Nephron (organoid): ENCODE measurements at regions not wholly inside any gene's neighbourhood (a gene's known extent, or its start where the extent isn't known, plus 50 kb on each side); places are given as distances from the start of the nearest gene placed in this dataset.
"Not testable (repeated sequence)": the region's sequence is repeated elsewhere in the genome, so short reads cannot be mapped to it uniquely, and the experiment has no call there.

Experiments used
- H3K27ac Mint-ChIP-seq, 3 experiments: 2 replicates each; pipeline ENCODE4 v1.8.0; 2020; ENCODE audit warnings: mixed read lengths in 3 of 3, mild to moderate bottlenecking in 2 of 3, moderate library complexity in 1 of 3
- H3K27me3 Mint-ChIP-seq: 2 replicates; pipeline ENCODE4 v1.8.0; 2021; ENCODE audit warnings: low read depth, mild to moderate bottlenecking, moderate library complexity, mixed read lengths
- H3K36me3 Mint-ChIP-seq: 2 replicates; pipeline ENCODE4 v1.8.0; 2020; ENCODE audit warnings: low read depth, mixed read lengths
- H3K4me1 Mint-ChIP-seq: 2 replicates; pipeline ENCODE4 v1.8.0; 2020; ENCODE audit warnings: mixed read lengths
- H3K4me3 Mint-ChIP-seq, 3 experiments: 2 replicates each; pipeline ENCODE4 v1.8.0; 2020; ENCODE audit warnings: mild to moderate bottlenecking in 3 of 3, mixed read lengths in 3 of 3, moderate library complexity in 2 of 3
- H3K9me3 Mint-ChIP-seq: 2 replicates; pipeline ENCODE4 v1.8.0; 2020; ENCODE audit warnings: mixed read lengths
- TF ChIP-seq, protein P1 (sequence below), 3 experiments: fragments of 200-600 bp; sonication (generic); IDR thresholded peaks; one replicate each; pipeline ENCODE4 v1.5.0; 2021; ENCODE audit warnings: antibody characterized with exemption in 3 of 3; ENCODE audit not compliant: unreplicated experiment in 3 of 3

DNA sequence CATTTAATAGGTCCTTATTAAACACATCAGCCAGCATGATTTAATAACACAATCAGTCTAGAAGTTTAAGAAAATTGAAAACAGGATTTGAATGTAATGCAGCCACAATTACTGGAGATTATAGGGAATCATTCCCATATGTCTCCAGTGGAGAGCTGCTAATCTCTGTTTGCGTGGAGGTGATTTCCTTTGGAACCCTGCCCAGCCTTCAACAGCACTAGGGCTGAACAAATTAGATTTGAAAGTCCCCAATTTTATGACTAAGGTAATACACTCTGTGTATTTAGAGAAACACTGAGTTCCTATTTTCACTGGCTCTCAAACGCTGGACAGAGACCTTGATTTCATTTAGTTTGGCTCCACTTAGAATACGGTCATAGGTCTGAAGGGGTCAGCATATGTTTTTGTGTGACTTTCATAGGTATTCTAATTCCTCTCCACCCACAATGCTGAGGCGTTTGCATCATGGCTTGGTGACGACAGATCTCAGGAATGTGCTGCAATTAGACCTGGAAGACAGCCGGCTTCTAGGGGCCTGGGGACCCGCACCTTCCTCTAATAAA lies 508.3 kb downstream of the EBF1 start:
- Mint-ChIP-seq H3K36me3 (no peaks in the 10 kb centered on the region), H3K27me3 (peaks cover 3% of the 10 kb centered on the region), H3K4me3 (no peak overlapping the region), H3K4me1 (peaks cover 33% of the 10 kb centered on the region), H3K9me3 (peaks cover 2% of the 10 kb centered on the region), H3K27ac (peak overlapping the region; percentile 38 to 61 (median 49))
- TF ChIP-seq, protein P1, sequence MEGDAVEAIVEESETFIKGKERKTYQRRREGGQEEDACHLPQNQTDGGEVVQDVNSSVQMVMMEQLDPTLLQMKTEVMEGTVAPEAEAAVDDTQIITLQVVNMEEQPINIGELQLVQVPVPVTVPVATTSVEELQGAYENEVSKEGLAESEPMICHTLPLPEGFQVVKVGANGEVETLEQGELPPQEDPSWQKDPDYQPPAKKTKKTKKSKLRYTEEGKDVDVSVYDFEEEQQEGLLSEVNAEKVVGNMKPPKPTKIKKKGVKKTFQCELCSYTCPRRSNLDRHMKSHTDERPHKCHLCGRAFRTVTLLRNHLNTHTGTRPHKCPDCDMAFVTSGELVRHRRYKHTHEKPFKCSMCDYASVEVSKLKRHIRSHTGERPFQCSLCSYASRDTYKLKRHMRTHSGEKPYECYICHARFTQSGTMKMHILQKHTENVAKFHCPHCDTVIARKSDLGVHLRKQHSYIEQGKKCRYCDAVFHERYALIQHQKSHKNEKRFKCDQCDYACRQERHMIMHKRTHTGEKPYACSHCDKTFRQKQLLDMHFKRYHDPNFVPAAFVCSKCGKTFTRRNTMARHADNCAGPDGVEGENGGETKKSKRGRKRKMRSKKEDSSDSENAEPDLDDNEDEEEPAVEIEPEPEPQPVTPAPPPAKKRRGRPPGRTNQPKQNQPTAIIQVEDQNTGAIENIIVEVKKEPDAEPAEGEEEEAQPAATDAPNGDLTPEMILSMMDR (IDR thresholded peaks at IDR 0.05; ENCODE audit: unreplicated experiment in 3 of 3): no peak

DNA sequence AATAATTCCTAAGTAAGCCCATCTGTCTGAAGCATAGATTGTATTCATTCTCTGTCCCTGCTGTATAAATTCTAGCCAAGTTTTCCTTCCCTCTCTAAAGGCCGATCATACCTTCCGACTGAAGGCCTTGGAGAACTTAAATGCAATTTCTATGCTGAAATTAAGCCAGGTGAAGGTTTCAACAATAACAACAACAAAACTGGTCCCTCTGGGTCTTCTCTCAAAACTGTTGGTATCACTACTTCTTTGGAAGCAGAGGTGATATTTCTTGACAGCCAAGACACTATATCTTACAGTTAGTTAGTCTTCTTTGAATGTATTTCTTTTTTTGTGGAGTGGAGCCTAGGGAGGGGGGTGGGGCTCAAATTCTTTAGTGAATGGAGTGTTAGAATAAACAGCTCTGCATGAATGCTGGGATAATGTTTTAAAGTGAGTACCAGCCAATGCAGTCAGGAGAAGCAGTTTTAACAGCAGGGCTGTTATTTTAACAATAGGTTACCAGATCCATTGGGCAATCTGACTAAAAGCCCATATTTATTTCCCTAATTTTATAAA lies 508.9 kb downstream of the EBF1 start:
- TF ChIP-seq, protein P1 (IDR thresholded peaks at IDR 0.05; ENCODE audit: unreplicated experiment in 3 of 3): no peak
- H3K9me3 Mint-ChIP-seq: peaks cover 7% of the 10 kb centered on the region

DNA sequence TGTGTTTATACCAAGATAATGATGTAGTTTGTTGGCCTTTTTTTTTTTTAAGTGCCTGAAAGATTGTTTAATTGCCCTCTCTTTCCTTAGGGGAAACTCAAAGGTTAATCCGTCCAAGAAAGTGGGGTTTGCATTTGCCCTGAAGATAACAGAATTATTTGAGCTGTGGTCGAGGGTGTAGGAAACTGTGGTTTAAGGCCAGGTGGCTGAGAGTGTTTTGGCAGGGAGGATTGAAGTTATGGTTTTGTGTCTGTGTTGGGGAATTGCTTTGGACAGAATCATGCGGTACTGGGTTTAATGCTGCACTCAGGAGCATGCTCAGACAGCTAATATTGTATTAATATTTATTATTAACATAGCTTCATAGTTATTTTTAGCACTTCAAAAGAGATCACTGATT lies 509.8 kb downstream of the EBF1 start:
- peaks cover 9% of the 10 kb centered on the region for H3K36me3 Mint-ChIP-seq

More for the DNA sequence above, 508.9 kb downstream of the EBF1 start:
- peaks cover 3% of the 10 kb centered on the region for H3K36me3 Mint-ChIP-seq
- H3K4me1 Mint-ChIP-seq: peaks cover 33% of the 10 kb centered on the region
- no peak overlapping the region for H3K4me3 Mint-ChIP-seq
- H3K27me3 Mint-ChIP-seq: peaks cover 3% of the 10 kb centered on the region
- peak overlapping the region; percentile 10 to 49 (median 13) for H3K27ac Mint-ChIP-seq

DNA sequence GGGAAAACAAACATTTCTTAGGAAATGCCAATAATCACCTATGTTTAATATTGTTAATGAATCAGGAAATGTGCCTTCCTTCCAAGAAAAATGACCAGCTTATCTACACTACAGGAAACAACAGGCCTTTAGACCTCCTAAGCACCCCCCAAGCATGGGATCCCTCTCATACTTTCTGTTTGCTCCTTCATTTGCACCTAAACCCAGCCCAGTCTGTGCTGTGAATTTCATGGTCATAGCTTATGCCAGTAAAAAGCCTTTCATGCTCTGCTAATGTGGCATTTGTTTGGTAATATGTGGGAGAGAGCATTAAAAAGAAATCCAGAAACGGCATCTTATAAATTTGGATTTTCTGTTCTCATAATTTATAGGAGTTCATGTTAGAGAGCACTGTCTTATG lies 511.1 kb downstream of the EBF1 start:
- Mint-ChIP-seq H3K36me3 (peaks cover 14% of the 10 kb centered on the region), H3K4me3 (no peak overlapping the region), H3K27me3 (no peaks in the 10 kb centered on the region), H3K9me3 (peaks cover 19% of the 10 kb centered on the region), H3K4me1 (peaks cover 33% of the 10 kb centered on the region), H3K27ac (peak overlapping the region in 2 of 3 experiments; percentile 18 to 47)
- TF ChIP-seq, protein P1 (IDR thresholded peaks at IDR 0.05; ENCODE audit: unreplicated experiment in 3 of 3): no peak

More for the DNA sequence above, 509.8 kb downstream of the EBF1 start:
- peak overlapping the region in 2 of 3 experiments; percentile 21 to 49 for H3K27ac Mint-ChIP-seq
- peaks cover 33% of the 10 kb centered on the region for H3K4me1 Mint-ChIP-seq
- TF ChIP-seq, protein P1 (IDR thresholded peaks at IDR 0.05; ENCODE audit: unreplicated experiment in 3 of 3): no peak
- H3K27me3 Mint-ChIP-seq: peaks cover 3% of the 10 kb centered on the region
- H3K9me3 Mint-ChIP-seq: peaks cover 14% of the 10 kb centered on the region
- H3K4me3 Mint-ChIP-seq: no peak overlapping the region

DNA sequence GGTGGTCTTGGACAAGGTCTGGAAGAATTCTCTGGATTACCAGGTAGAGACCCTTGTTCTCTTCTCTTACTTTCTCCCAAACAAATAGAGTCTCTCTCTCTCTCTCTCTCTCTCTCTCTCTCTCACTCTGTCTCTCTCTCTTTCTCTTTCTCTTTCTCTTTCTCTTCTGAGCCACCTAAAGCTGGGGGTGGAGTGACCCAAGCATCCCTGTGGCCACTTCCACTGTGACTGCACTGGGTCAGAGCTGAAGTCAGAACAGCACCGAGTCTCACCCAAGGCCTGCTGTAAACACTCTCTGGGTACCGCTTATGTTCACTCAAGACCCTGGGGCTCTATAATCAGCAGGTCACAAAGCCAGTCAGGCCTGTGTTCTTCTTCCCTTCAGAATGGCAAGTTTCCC lies 513.7 kb downstream of the EBF1 start:
- Mint-ChIP-seq H3K4me3 (no peak overlapping the region), H3K4me1 (peaks cover 21% of the 10 kb centered on the region), H3K9me3 (peaks cover 26% of the 10 kb centered on the region), H3K27ac (no peak overlapping the region), H3K27me3 (no peaks in the 10 kb centered on the region), H3K36me3 (peaks cover 20% of the 10 kb centered on the region)
- TF ChIP-seq, protein P1 (IDR thresholded peaks at IDR 0.05; ENCODE audit: unreplicated experiment in 3 of 3): no peak

DNA sequence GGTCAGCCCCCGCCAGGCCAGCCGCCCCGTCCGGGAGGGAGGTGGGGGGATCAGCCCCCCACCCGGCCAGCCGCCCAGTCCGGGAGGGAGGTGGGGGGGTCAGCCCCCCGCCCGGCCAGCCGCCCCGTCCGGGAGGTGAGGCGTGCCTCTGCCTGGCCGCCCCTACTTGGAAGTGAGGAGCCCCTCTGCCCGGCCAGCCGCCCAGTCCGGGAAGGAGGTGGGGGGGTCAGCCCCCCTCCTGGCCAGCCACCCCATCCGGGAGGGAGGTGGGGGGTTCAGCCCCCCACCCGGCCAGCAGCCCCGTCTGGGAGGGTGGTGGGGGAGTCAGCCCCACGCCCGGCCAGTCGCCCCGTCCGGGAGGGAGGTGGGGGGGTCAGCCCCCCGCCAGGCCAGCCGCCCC lies 517.0 kb downstream of the EBF1 start:
- not testable (repeated sequence) for H3K4me3 Mint-ChIP-seq, H3K27ac Mint-ChIP-seq, H3K27me3 Mint-ChIP-seq, H3K4me1 Mint-ChIP-seq
- Mint-ChIP-seq H3K9me3 (peaks cover 57% of the 10 kb centered on the region), H3K36me3 (peaks cover 27% of the 10 kb centered on the region)
